HG03521 (cell line): ENCODE measurements at regions not wholly inside any gene's neighbourhood (a gene's known extent, or its start where the extent isn't known, plus 50 kb on each side); places are given as distances from the start of the nearest gene placed in this dataset.

Experiments used
- ATAC-seq: cut with Tn5 transposase; IDR thresholded peaks from one replicate; pipeline ENCODE4 v1.9.1; 2021; ENCODE audit warnings: mild to moderate bottlenecking, moderate library complexity; ENCODE audit not compliant: unreplicated experiment

DNA sequence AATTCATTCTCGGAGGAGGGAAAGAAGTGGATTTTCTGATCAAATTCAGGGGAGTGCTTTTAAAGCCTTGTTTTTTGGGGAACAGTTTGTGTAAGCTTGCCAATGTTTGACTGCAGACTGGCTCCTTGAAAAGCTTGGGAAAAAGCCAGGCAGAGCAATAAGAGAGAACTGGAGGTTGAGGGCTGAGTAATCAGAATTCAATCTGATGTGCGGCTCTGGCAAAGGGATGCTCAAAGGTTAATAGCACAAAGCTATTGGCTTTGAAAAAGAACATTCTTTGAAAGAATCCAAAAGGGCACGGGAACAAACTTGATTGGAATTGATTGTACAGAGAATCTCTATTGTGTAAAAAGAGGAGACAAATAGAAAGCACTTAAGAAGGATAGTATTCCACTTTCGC, 279.3 kb downstream of the YTHDC2 start:
- ATAC-seq, result no peak

DNA sequence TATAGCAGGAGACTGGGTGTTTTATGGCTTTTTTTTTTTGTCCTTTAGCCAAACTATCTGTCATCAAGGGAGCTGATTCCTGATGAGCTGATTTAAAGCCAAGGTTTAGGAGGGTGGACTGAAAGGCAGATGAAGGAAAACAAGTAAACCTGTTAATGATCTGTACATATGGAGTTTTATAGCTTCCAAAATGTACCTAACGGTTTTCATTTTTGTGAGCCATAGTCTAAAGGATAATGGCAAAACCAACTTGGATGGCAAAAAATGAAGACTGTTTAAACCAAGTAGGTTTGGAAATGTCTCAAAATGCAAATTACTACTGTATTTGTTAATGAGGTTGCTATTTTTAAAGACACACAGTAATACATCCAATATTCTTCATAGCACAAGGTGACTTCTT, 281.5 kb downstream of the YTHDC2 start:
- no peak for ATAC-seq

- ATAC-seq, result no peak
Observed at GRCh38 chr5:113800686-113801085, 287.2 kb downstream of the YTHDC2 start.

DNA sequence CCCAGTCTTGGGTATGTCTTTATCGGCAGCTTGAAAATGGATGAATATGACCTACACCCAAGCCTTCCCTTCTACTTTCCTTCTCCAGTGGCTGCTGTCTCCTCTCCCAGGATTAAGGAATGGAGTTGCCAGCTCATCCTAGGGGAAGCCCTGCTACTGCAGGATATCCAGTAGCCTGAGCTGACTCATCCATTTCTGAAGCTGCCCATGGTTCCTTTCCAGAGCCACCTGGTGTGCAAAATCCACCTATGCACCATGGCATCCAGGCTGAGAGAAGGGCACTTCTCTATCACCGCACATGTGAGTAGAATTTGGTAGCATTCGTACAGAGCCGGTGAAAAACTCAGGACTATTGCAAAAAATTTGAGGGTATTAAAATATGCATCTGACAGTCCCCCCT, 290.8 kb downstream of the YTHDC2 start:
- ATAC-seq, result no peak

GRCh38 chr5:113804943-113805342, 291.4 kb downstream of the YTHDC2 start:
- no peak for ATAC-seq

GRCh38 chr5:113806250-113806649, 292.8 kb downstream of the YTHDC2 start:
- no peak for ATAC-seq

- ATAC-seq, result no peak
Observed at GRCh38 chr5:113806904-113807303, 293.4 kb downstream of the YTHDC2 start.

DNA sequence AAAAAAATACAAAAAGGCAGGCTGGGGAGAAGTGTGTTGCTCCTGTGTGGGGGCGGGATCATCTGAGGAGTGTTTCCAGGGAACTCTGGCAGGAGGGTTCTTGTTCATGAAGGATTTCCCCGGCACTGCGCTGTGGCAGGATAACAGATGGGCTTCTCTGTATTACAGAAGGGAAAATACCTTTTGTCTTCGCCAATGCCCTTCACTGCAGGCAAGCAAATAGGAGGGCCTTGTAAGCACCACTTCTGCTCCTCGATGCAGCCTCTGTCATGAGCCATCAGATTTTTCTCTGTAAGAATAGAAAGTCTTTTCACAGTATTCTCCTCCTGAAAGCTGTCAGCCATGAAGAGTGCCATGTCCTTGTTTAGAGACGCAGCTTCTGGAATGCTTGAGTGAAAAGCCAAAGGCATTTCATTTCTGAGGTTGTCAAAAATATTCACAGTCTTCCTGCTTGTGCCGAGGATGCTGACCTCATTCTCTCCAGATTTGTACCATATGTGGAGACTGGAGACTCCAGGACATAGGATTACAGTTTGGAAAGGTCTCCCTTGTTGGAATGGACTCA, 294.0 kb downstream of the YTHDC2 start:
- no peak for ATAC-seq

DNA sequence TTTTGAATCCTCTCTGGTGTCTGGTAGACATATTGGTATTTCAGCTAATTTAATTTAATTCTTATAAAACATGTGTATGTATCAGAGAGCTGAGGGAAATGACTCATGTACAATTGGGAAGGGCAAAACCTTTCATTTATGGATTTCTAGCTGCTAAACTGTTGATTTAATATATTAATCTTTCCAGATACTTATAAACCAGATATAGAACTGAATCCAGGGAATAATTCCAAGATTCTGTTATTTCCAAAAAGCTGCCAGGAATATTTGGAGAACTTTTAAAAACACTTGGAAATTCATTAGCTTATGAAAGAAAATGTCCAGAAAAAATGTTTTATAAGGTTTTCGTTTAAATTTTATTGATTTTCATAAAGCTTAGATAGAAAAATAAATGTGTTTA, 295.5 kb downstream of the YTHDC2 start:
- ATAC-seq, result no peak

DNA sequence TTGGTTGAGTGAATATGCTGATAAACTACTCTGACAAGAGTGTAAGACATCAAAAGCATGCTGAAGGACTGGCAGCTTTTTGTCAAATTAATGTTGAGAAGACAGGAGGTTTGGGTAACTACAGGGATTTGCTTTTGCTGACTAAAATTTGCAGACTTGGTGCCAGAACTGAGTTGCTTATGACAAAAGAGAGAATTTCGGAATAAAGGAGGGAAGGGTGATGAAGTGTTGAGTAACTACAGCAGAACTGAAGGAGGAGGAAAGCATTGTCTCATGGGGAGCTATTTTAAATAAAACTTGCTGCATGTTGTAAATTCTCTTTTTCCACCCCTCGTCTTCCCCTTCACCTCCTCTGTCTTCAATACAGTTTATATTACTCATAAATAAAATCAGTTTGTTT, 296.1 kb downstream of the YTHDC2 start:
- ATAC-seq, result no peak

GRCh38 chr5:113813466-113813865, 300.0 kb downstream of the YTHDC2 start:
- ATAC-seq, result no peak

DNA sequence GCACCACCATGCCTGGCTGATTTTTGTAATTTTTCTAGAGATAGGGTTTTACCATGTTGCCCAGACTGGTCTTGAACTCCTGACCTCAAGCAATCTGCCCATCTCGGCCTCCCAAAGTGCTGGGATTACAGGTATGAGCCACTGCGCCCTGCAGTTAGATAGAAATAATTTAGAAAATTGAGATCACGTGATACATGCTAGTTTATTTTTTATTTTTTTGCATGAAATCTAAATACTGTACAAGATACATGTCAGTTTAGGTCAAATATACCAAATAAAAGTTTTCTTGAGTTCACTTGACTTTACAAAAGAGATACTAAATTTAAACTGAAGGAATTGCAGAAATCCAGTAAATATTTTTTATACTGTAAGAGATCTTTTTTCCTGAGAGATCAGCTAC, 304.2 kb downstream of the YTHDC2 start:
- ATAC-seq, result no peak

- ATAC-seq, result no peak
Observed at GRCh38 chr5:113823696-113824095, 310.2 kb downstream of the YTHDC2 start.

DNA sequence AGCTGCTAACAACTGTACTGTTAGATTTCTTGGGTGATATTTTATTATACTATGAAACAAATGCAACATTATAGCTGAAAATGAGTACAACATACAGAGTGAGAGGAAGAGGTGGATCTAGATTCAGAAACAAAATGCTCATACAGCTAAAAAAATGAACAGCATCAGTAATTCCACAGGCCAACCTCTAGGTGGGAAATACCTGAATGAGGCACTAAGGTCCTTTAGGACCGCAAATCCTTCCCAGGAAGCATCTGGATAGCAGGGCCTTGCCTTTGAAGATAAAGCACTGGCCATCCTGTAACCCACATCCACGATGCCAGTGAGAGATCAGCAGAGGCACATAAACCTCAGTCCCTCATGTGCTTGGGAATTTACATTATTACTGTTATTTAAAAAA, 310.8 kb downstream of the YTHDC2 start:
- no peak for ATAC-seq

GRCh38 chr5:113825176-113825575, 311.7 kb downstream of the YTHDC2 start:
- ATAC-seq, result no peak

- ATAC-seq, result no peak
Observed at GRCh38 chr5:113846941-113847340, 333.4 kb downstream of the YTHDC2 start.

DNA sequence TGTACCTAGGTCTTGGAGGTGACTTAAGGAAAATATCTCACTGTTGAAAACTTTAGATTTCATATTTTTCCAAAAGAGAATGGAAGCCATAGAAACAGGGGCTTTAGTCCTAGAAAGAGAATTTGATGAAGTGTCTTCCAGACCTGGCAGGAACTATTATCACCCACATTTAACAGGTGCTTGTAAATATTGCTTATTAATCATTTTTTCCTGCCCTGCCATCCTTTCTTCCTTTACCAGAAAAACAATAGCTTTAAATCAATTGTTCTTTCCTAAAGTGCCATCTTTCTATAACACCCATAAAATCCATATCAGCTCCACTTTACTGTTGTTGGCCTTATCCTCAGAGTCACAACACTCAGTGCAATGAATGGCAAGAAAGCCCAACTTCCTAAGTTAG, 350.9 kb downstream of the YTHDC2 start:
- ATAC-seq, result no peak

- ATAC-seq, result no peak
Observed at GRCh38 chr5:113866763-113867162, 353.3 kb downstream of the YTHDC2 start.

DNA sequence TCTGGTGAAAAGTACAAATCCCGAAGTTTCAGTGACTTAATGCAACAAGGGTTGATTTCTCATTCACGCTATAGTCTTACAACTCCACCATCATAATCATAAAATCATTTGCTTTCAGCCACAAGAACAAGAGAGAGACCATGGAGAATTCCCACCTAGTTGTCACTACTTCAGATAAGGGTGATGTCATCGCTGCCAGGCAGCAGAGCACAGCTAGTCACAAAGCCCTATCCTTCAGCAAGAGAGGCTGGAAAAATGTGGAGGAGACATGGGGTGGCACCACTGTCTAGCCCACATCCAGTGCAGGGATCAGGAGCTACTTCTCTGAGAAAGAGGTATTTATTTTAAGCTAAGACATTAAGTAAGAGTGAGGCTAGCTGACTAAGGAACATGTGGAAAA, 356.1 kb downstream of the YTHDC2 start:
- no peak for ATAC-seq

DNA sequence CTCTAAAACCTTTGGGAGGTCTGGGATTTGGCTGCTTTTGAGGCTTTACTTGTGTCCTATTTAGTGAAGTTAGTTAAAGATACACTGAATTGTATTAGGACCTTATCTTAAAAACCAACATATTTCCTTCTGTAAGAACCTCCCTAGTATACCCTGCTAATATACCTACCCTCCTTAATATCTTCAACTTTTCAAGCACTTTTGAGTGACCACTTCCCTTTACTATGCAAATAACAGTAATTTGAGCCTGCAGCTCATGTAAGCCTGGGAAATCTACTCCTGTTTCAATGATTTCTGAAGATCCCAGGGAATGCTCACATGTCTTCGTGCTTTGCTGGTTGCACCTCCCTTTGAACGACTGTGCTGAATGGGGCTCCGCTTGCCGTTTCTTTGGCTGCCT, 358.5 kb downstream of the YTHDC2 start:
- no peak for ATAC-seq

DNA sequence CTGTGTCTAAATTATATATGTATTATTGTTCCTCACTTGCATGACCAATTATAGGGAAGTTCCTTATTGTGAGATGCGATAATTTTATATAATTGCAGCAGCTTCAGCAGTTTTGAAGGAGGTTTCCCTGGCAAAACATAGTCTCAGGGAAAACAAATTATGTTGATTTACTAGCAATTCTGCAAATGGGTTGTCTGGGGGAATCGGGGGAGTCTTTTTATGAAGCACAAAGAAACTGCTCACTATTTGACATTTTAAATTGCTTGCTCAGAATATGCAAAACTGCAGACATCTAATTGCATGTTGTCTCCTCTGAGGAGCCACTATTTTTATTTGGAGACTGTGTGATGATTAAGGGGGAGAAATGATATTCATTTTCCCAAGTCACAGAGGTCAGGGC, 361.6 kb downstream of the YTHDC2 start:
- no peak for ATAC-seq

- no peak for ATAC-seq
Observed at GRCh38 chr5:113891491-113891890, 378.0 kb downstream of the YTHDC2 start.

DNA sequence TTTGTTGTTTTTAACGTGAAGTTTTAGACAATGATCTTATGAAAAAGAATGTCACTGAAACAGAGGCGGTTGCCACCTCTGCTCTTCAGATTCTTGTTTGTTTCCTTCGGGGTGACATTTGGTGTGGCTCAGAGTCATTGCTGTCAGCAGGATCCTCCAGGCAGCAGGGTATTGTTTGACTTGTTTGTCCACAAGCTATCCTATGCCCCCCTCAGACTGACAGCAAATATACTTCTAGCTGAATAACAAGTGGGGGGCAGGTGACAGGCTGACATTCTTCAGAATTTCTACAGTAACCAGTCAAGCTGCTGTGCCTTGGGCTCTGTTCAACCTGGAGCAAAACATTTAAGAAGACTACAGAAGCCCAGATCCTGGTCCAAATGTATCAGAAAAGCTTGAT, 383.3 kb downstream of the YTHDC2 start:
- ATAC-seq, result no peak

DNA sequence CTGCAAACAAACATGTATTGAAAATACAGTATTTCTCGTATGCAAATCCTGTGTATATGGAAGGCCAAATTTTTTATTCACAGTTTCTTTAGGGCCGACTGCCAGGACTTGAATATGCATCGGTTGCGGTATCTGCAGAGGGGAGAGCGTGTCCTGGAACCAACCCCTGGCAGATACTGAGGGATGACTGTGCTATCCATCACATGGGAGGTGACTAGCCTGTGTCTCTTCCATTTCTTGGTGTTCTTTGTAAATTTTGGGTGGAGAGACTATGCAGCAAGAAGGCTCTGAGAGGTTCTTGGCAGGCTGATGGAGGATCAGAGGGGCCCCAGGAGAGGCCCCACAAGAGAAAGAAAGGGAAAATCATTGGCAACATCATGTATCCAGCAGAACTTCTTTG, 384.3 kb downstream of the YTHDC2 start:
- ATAC-seq, result no peak
